Prostate gland (tissue), 2 donors: ENCODE measurements at regions not wholly inside any gene's neighbourhood (a gene's known extent, or its start where the extent isn't known, plus 50 kb on each side); places are given as distances from the start of the nearest gene placed in this dataset.

Experiments
- DNase-seq: peaks from one replicate; pipeline ENCODE4 v3.0.0-alpha.2; 2019; ENCODE audit warnings: low spot score
- H3K27ac ChIP-seq, 2 donors: fragments of 200-600 bp; sonication (generic); 2 replicates each; pipeline ENCODE4 v1.5.1; 2017 to 2019
- H3K27me3 ChIP-seq: fragments of 200-600 bp; sonication (generic); replicated peaks from 2 replicates; pipeline ENCODE4 v1.5.1; 2019; ENCODE audit not compliant: insufficient read depth
- H3K36me3 ChIP-seq, 2 donors: fragments of 200-600 bp; sonication (generic); 1 replicate in 1 of 2; 2 replicates in 1 of 2; pipeline versions ENCODE4 v1.5.1 to v1.8.1; 2017 to 2019
- H3K4me1 ChIP-seq: fragments of 200-600 bp; sonication (generic); replicated peaks from 2 replicates; pipeline ENCODE4 v1.5.1; 2019
- H3K4me3 ChIP-seq, 2 donors: fragments of 200-600 bp; sonication (generic); 2 replicates each; pipeline ENCODE4 v1.5.1; 2017 to 2019
- H3K9me3 ChIP-seq: fragments of 200-600 bp; sonication (generic); 2 replicates; pipeline ENCODE4 v1.5.1; 2017
- CTCF ChIP-seq, 4 experiments: fragments of 200-600 bp in 2 of 4; fragments of 450-650 bp in 2 of 4; sonication (generic) in 2 of 4; IDR thresholded peaks; 1 replicate in 3 of 4; 2 replicates in 1 of 4; pipeline ENCODE4 v1.5.1; 2016 to 2019; ENCODE audit warnings: antibody characterized with exemption in 4 of 4, mild to moderate bottlenecking in 2 of 4, moderate library complexity in 2 of 4
- POLR2A ChIP-seq: fragments of 450-650 bp; IDR thresholded peaks from one replicate; pipeline ENCODE4 v1.6.1; 2016; ENCODE audit warnings: antibody characterized with exemption, mild to moderate bottlenecking
- POLR2AphosphoS5 ChIP-seq: sonication (generic); formaldehyde crosslinking; IDR thresholded peaks from one replicate; pipeline ENCODE4 v1.6.1; 2017; ENCODE audit warnings: antibody characterized with exemption
- WGBS: methylation state at CpG from one replicate; pipeline ENCODE4 v1.1.5; 2018; 5-methylcytosine and 5-hydroxymethylcytosine counted together
- intact Hi-C: fragments of 100-400 bp; cut with DNase I; formaldehyde crosslinking; loops from one replicate; pipeline ENCODE4 v1.14.2; 2022

- intact Hi-C loops, result no loop called here
- H3K9me3 ChIP-seq, result no peaks in the 10 kb centered on the region
- WGBS, result 89% methylated on average over 1 of the region's 1 CpG
- no peaks in the 10 kb centered on the region for H3K27me3 ChIP-seq
- no peak overlapping the region for H3K4me3 ChIP-seq
- H3K4me1 ChIP-seq, result no peaks in the 10 kb centered on the region
- H3K27ac ChIP-seq, result no peak overlapping the region
- no peak for TF ChIP-seq CTCF (IDR thresholded peaks at IDR 0.05)
- no peak for TF ChIP-seq POLR2A
- no peak for TF ChIP-seq POLR2AphosphoS5
- no peak for DNase-seq
- no peaks in the 10 kb centered on the region for H3K36me3 ChIP-seq
Observed at GRCh38 chr5:60183881-60184280, 290.4 kb upstream of the PDE4D start.

GRCh38 chr5:60178101-60178500 is 284.6 kb upstream of the PDE4D start:
- Histone ChIP-seq H3K9me3 (no peaks in the 10 kb centered on the region), H3K4me3 (no peak overlapping the region), H3K36me3 (no peaks in the 10 kb centered on the region), H3K4me1 (no peaks in the 10 kb centered on the region), H3K27ac (no peak overlapping the region), H3K27me3 (no peaks in the 10 kb centered on the region)
- intact Hi-C loops, result no loop called here
- TF ChIP-seq CTCF (IDR thresholded peaks at IDR 0.05) (no peak), POLR2A (no peak), POLR2AphosphoS5 (no peak)
- 82% methylated on average over 1 of the region's 1 CpG for WGBS
- DNase-seq, result no peak

GRCh38 chr5:60177596-60177995 is 284.1 kb upstream of the PDE4D start:
- no peak overlapping the region for H3K4me3 ChIP-seq
- no peaks in the 10 kb centered on the region for H3K27me3 ChIP-seq
- WGBS, result 66% methylated on average over 4 of the region's 4 CpGs
- H3K36me3 ChIP-seq, result no peaks in the 10 kb centered on the region
- no peak for DNase-seq
- no peaks in the 10 kb centered on the region for H3K4me1 ChIP-seq
- H3K9me3 ChIP-seq, result no peaks in the 10 kb centered on the region
- intact Hi-C loops, result no loop called here
- no peak for TF ChIP-seq CTCF (IDR thresholded peaks at IDR 0.05)
- TF ChIP-seq POLR2AphosphoS5, result no peak
- TF ChIP-seq POLR2A, result no peak
- H3K27ac ChIP-seq, result no peak overlapping the region

- Histone ChIP-seq H3K4me3 (no peak overlapping the region), H3K4me1 (no peaks in the 10 kb centered on the region), H3K36me3 (no peaks in the 10 kb centered on the region), H3K9me3 (no peaks in the 10 kb centered on the region), H3K27ac (no peak overlapping the region), H3K27me3 (no peaks in the 10 kb centered on the region)
- intact Hi-C loops, result no loop called here
- no peak for TF ChIP-seq POLR2AphosphoS5
- no peak for TF ChIP-seq CTCF (IDR thresholded peaks at IDR 0.05)
- TF ChIP-seq POLR2A, result no peak
- DNase-seq, result no peak
Observed at GRCh38 chr5:60173667-60174066, 280.1 kb upstream of the PDE4D start.

GRCh38 chr5:60163762-60164161 is 270.2 kb upstream of the PDE4D start:
- Histone ChIP-seq H3K27me3 (no peaks in the 10 kb centered on the region), H3K4me1 (no peaks in the 10 kb centered on the region), H3K27ac (no peak overlapping the region), H3K4me3 (no peak overlapping the region), H3K9me3 (no peaks in the 10 kb centered on the region), H3K36me3 (no peaks in the 10 kb centered on the region)
- 94% methylated on average over 1 of the region's 1 CpG for WGBS
- intact Hi-C loops, result no loop called here
- TF ChIP-seq POLR2AphosphoS5, result no peak
- no peak for TF ChIP-seq POLR2A
- no peak for TF ChIP-seq CTCF (IDR thresholded peaks at IDR 0.05)
- DNase-seq, result no peak
